Caco-2 (cell line): ENCODE measurements at regions not wholly inside any gene's neighbourhood (a gene's known extent, or its start where the extent isn't known, plus 50 kb on each side); places are given as distances from the start of the nearest gene placed in this dataset.

Experiments
- BruUV-seq: library from RNA; stranded (reverse); fragments of 400-500 nt; replicated peaks from 2 replicates; lab custom pipeline; 2021; lab: Mats Ljungman, UMichigan
- CTCF ChIA-PET: fragments of 300-600 bp; sonication (Branson Sonifier 250); formaldehyde crosslinking; loops from one replicate; lab custom pipeline; 2022; ENCODE audit warnings: antibody characterized with exemption; lab: Charles Lee
- POLR2A ChIA-PET: fragments of 300-600 bp; sonication (Branson Sonifier 250); formaldehyde crosslinking; loops from one replicate; lab custom pipeline; 2022; ENCODE audit warnings: antibody characterized with exemption; lab: Charles Lee
- DNase-seq, 2 experiments: peaks; one replicate each; pipeline versions ENCODE4 v3.0.0 to v3.0.0-alpha.2; 2020 to 2022
- H3K27me3 ChIP-seq: replicated peaks from 2 replicates; pipeline ENCODE4 v1.6.0; 2011; ENCODE audit warnings: low read length; ENCODE audit not compliant: control insufficient read depth, insufficient read depth
- H3K36me3 ChIP-seq: 2 replicates; pipeline ENCODE4 v1.5.1; 2011; ENCODE audit warnings: low read length; ENCODE audit not compliant: control insufficient read depth, insufficient read depth
- H3K4me1 ChIP-seq: fragments of 250-450 bp; sonication (Bioruptor Pico); 2 replicates; pipeline ENCODE4 v1.5.1; 2020; ENCODE audit warnings: mild to moderate bottlenecking
- H3K4me3 ChIP-seq: 2 replicates; pipeline ENCODE4 v1.5.1; 2011; ENCODE audit warnings: low read depth, mild to moderate bottlenecking, control low read depth, low read length
- H3K9me3 ChIP-seq: fragments of 250-450 bp; sonication (Bioruptor Pico); 2 replicates; pipeline ENCODE4 v1.5.1; 2020; ENCODE audit warnings: mild to moderate bottlenecking, moderate library complexity
- H3K27ac Mint-ChIP-seq: one replicate; pipeline ENCODE4 v1.8.0; 2022; ENCODE audit warnings: mixed read lengths; ENCODE audit not compliant: unreplicated experiment
- H3K27me3 Mint-ChIP-seq: one replicate; pipeline ENCODE4 v1.8.0; 2022; ENCODE audit warnings: mixed read lengths; ENCODE audit not compliant: insufficient read depth, unreplicated experiment
- H3K36me3 Mint-ChIP-seq: one replicate; pipeline ENCODE4 v1.8.0; 2022; ENCODE audit warnings: mild to moderate bottlenecking, mixed read lengths; ENCODE audit not compliant: insufficient read depth, unreplicated experiment
- H3K4me1 Mint-ChIP-seq: one replicate; pipeline ENCODE4 v1.8.0; 2022; ENCODE audit warnings: low read depth, mixed read lengths; ENCODE audit not compliant: unreplicated experiment
- H3K4me3 Mint-ChIP-seq: one replicate; pipeline ENCODE4 v1.8.0; 2022; ENCODE audit warnings: mild to moderate bottlenecking, moderate library complexity, mixed read lengths; ENCODE audit not compliant: unreplicated experiment
- H3K9me3 Mint-ChIP-seq: one replicate; pipeline ENCODE4 v1.8.0; 2022; ENCODE audit warnings: mixed read lengths; ENCODE audit not compliant: unreplicated experiment
- CTCF ChIP-seq, 2 experiments: fragments of 200-600 bp in 1 of 2; IDR thresholded peaks; 1 replicate in 1 of 2; 2 replicates in 1 of 2; pipeline versions ENCODE4 v1.5.1 to v1.8.0; 2011 to 2022; ENCODE audit warnings: antibody characterized with exemption in 1 of 2, control low read depth in 1 of 2, inconsistent platforms in 1 of 2, low read depth in 1 of 2, low read length in 1 of 2, mild to moderate bottlenecking in 1 of 2, moderate library complexity in 1 of 2; ENCODE audit not compliant: insufficient read depth in 1 of 2, severe bottlenecking in 1 of 2, unreplicated experiment in 1 of 2
- intact Hi-C: fragments of 100-400 bp; cut with micrococcal nuclease; formaldehyde crosslinking; loops from one replicate; pipeline ENCODE4 v1.10.0; 2022; ENCODE audit not compliant: unreplicated experiment

GRCh38 chr2:210816769-210817168 lies 260.4 kb downstream of the CPS1 start:
- H3K27me3 Mint-ChIP-seq, result no peaks in the 10 kb centered on the region
- BruUV-seq, result no TSS peak
- no peaks in the 10 kb centered on the region for H3K9me3 Mint-ChIP-seq
- no peak overlapping the region for H3K4me3 ChIP-seq
- no peak overlapping the region for H3K4me3 Mint-ChIP-seq
- no peak overlapping the region for H3K27ac Mint-ChIP-seq
- POLR2A ChIA-PET, result no interaction called here
- H3K9me3 ChIP-seq, result no peaks in the 10 kb centered on the region
- CTCF ChIA-PET, result no interaction called here
- no peak for DNase-seq
- no peak for TF ChIP-seq CTCF (IDR thresholded peaks at IDR 0.05; ENCODE audit: insufficient read depth in 1 of 2, low read depth in 1 of 2, low read length in 1 of 2, severe bottlenecking in 1 of 2, unreplicated experiment in 1 of 2)
- intact Hi-C loops, result no loop called here
- no peaks in the 10 kb centered on the region for H3K4me1 ChIP-seq
- no peaks in the 10 kb centered on the region for H3K4me1 Mint-ChIP-seq
- no peaks in the 10 kb centered on the region for H3K36me3 ChIP-seq
- no peaks in the 10 kb centered on the region for H3K36me3 Mint-ChIP-seq
- H3K27me3 ChIP-seq, result no peaks in the 10 kb centered on the region

GRCh38 chr2:210818473-210818872 lies 262.1 kb downstream of the CPS1 start:
- no peak overlapping the region for H3K4me3 Mint-ChIP-seq
- H3K9me3 Mint-ChIP-seq, result no peaks in the 10 kb centered on the region
- no peaks in the 10 kb centered on the region for H3K4me1 ChIP-seq
- intact Hi-C loops, result no loop called here
- TF ChIP-seq CTCF (IDR thresholded peaks at IDR 0.05; ENCODE audit: insufficient read depth in 1 of 2, low read depth in 1 of 2, low read length in 1 of 2, severe bottlenecking in 1 of 2, unreplicated experiment in 1 of 2), result no peak
- H3K27ac Mint-ChIP-seq, result no peak overlapping the region
- CTCF ChIA-PET, result no interaction called here
- no peak overlapping the region for H3K4me3 ChIP-seq
- no peaks in the 10 kb centered on the region for H3K27me3 Mint-ChIP-seq
- H3K4me1 Mint-ChIP-seq, result no peaks in the 10 kb centered on the region
- POLR2A ChIA-PET, result no interaction called here
- H3K9me3 ChIP-seq, result no peaks in the 10 kb centered on the region
- no peaks in the 10 kb centered on the region for H3K36me3 Mint-ChIP-seq
- H3K36me3 ChIP-seq, result no peaks in the 10 kb centered on the region
- no TSS peak for BruUV-seq
- DNase-seq, result no peak
- no peaks in the 10 kb centered on the region for H3K27me3 ChIP-seq

GRCh38 chr2:210833403-210833802 lies 277.0 kb downstream of the CPS1 start:
- Mint-ChIP-seq H3K27me3 (peaks cover 9% of the 10 kb centered on the region), H3K4me3 (no peak overlapping the region), H3K27ac (no peak overlapping the region), H3K9me3 (no peaks in the 10 kb centered on the region), H3K4me1 (no peaks in the 10 kb centered on the region), H3K36me3 (no peaks in the 10 kb centered on the region)
- no peak for TF ChIP-seq CTCF (IDR thresholded peaks at IDR 0.05; ENCODE audit: insufficient read depth in 1 of 2, low read depth in 1 of 2, low read length in 1 of 2, severe bottlenecking in 1 of 2, unreplicated experiment in 1 of 2)
- Histone ChIP-seq H3K4me3 (no peak overlapping the region), H3K36me3 (no peaks in the 10 kb centered on the region), H3K9me3 (no peaks in the 10 kb centered on the region), H3K4me1 (no peaks in the 10 kb centered on the region), H3K27me3 (no peaks in the 10 kb centered on the region)
- intact Hi-C loops, result loop anchor here (10.0 kb wide), 1 partner anchor 229 kb away; no protein-coding TSS in a partner anchor
- no TSS peak for BruUV-seq
- CTCF ChIA-PET, result no interaction called here
- POLR2A ChIA-PET, result no interaction called here
- no peak for DNase-seq
